RWPE2 (cell line): ENCODE measurements at regions not wholly inside any gene's neighbourhood (a gene's known extent, or its start where the extent isn't known, plus 50 kb on each side); places are given as distances from the start of the nearest gene placed in this dataset.

Source experiments
- ATAC-seq: fragments of 200-7000 bp; cut with Tn5 transposase; 3 replicates; pipeline ENCODE4 v1.9.1; 2021; ENCODE audit warnings: low read depth
- DNase-seq: peaks from one replicate; pipeline ENCODE4 v3.0.0-alpha.2; 2020; ENCODE audit warnings: low spot score
- H3K27ac ChIP-seq: fragments of 450-650 bp; 2 replicates; pipeline ENCODE4 v1.5.1; 2017; ENCODE audit warnings: mild to moderate bottlenecking; ENCODE audit not compliant: poor library complexity, severe bottlenecking
- H3K27me3 ChIP-seq: fragments of 250-450 bp; sonication (Bioruptor Pico); 2 replicates; pipeline ENCODE4 v1.5.1; 2021; ENCODE audit warnings: mild to moderate bottlenecking, moderate library complexity; ENCODE audit not compliant: insufficient read depth, poor library complexity, severe bottlenecking
- H3K36me3 ChIP-seq: fragments of 250-450 bp; sonication (Bioruptor Pico); 2 replicates; pipeline ENCODE4 v1.5.1; 2020; ENCODE audit warnings: low read depth, mild to moderate bottlenecking, moderate library complexity
- H3K4me1 ChIP-seq: fragments of 250-450 bp; sonication (Bioruptor Pico); 2 replicates; pipeline ENCODE4 v1.5.1; 2021; ENCODE audit warnings: mild to moderate bottlenecking, moderate library complexity; ENCODE audit not compliant: insufficient read depth, poor library complexity, severe bottlenecking
- H3K4me3 ChIP-seq: fragments of 250-450 bp; sonication (Bioruptor Pico); 2 replicates; pipeline ENCODE4 v1.5.1; 2021; ENCODE audit warnings: mild to moderate bottlenecking, moderate library complexity; ENCODE audit not compliant: severe bottlenecking
- H3K9me3 ChIP-seq: fragments of 250-450 bp; sonication (Bioruptor Pico); 2 replicates; pipeline ENCODE4 v1.5.1; 2021; ENCODE audit warnings: mild to moderate bottlenecking, moderate library complexity; ENCODE audit not compliant: severe bottlenecking
- CTCF ChIP-seq: fragments of 450-650 bp; IDR thresholded peaks from one replicate; pipeline ENCODE4 v1.5.1; 2017; ENCODE audit warnings: mild to moderate bottlenecking, moderate library complexity; ENCODE audit not compliant: poor library complexity, severe bottlenecking

- TF ChIP-seq CTCF: no peak
- Histone ChIP-seq H3K4me3 (no peak overlapping the region), H3K9me3 (no peaks in the 10 kb centered on the region), H3K36me3 (no peaks in the 10 kb centered on the region), H3K27me3 (peaks cover 3% of the 10 kb centered on the region), H3K27ac (no peak overlapping the region), H3K4me1 (no peaks in the 10 kb centered on the region)
- DNase-seq: no peak
- ATAC-seq: no peak
These were observed 212.9 kb downstream of the SNX10 start for GRCh38 chr7:26504411-26505120.

GRCh38 chr7:26506196-26506595, 214.5 kb downstream of the SNX10 start:
- H3K4me1 ChIP-seq: no peaks in the 10 kb centered on the region
- no peak for TF ChIP-seq CTCF

GRCh38 chr7:26507108-26507987, 215.7 kb downstream of the SNX10 start:
- DNase-seq (no peak), ATAC-seq (no peak)
- no peaks in the 10 kb centered on the region for H3K9me3 ChIP-seq
- H3K36me3 ChIP-seq: no peaks in the 10 kb centered on the region
- peaks cover 3% of the 10 kb centered on the region for H3K27me3 ChIP-seq
- H3K27ac ChIP-seq: no peak overlapping the region
- TF ChIP-seq CTCF: peak; percentile 14
- H3K4me3 ChIP-seq: no peak overlapping the region
- no peaks in the 10 kb centered on the region for H3K4me1 ChIP-seq

More at GRCh38 chr7:26506196-26506595, 214.5 kb downstream of the SNX10 start:
- no peak overlapping the region for H3K27ac ChIP-seq
- no peaks in the 10 kb centered on the region for H3K36me3 ChIP-seq
- peaks cover 3% of the 10 kb centered on the region for H3K27me3 ChIP-seq
- no peak overlapping the region for H3K4me3 ChIP-seq
- ATAC-seq: no peak
- DNase-seq: no peak
- no peaks in the 10 kb centered on the region for H3K9me3 ChIP-seq

- Histone ChIP-seq H3K36me3 (no peaks in the 10 kb centered on the region), H3K27ac (no peak overlapping the region), H3K4me1 (no peaks in the 10 kb centered on the region), H3K9me3 (no peaks in the 10 kb centered on the region), H3K4me3 (no peak overlapping the region), H3K27me3 (peaks cover 3% of the 10 kb centered on the region)
- DNase-seq: no peak
- ATAC-seq: peak; percentile 41; the same call in 1 of the 3 replicates
- no peak for TF ChIP-seq CTCF
These were observed 216.8 kb downstream of the SNX10 start for GRCh38 chr7:26508481-26508880.
